ENCODE measurements at regions not wholly inside any gene's neighbourhood (a gene's known extent, or its start where the extent isn't known, plus 50 kb on each side); places are given as distances from the start of the nearest gene placed in this dataset.
"Not testable (repeated sequence)": the region's sequence is repeated elsewhere in the genome, so short reads cannot be mapped to it uniquely, and the experiment has no call there.

DNA sequence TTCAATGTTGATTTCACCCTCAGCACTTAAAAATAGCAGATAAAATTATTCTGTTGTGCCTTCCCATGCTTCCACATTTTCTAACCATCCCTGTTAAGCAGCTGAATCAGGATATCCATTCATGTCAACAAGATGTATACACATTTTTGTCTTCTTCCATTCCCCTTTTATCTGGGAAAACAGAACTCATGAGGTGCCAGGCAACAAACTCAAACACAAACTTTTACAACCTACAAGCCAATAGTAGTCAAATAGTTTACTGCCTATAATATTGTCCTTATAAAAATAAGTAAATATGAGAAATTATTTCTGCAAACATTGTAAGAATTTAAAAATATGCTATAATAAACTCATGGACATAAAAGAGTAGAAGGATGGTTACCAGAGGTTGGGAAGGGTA, 1569.8 kb downstream of the REEP3 start:
- no peaks in the 10 kb centered on the region for H3K4me1 Mint-ChIP-seq
- H3K27ac Mint-ChIP-seq: no peak overlapping the region
- no peak for DNase-seq
- H3K9me3 Mint-ChIP-seq: peaks cover 2% of the 10 kb centered on the region
- no peaks in the 10 kb centered on the region for H3K36me3 Mint-ChIP-seq
- CTCF ChIA-PET: no interaction called here
- H3K27me3 Mint-ChIP-seq: no peaks in the 10 kb centered on the region
- H3K4me3 Mint-ChIP-seq: no peak overlapping the region

- CTCF ChIA-PET: no interaction called here
- Mint-ChIP-seq H3K36me3 (no peaks in the 10 kb centered on the region), H3K27ac (no peak overlapping the region), H3K9me3 (peaks cover 10% of the 10 kb centered on the region), H3K27me3 (no peaks in the 10 kb centered on the region), H3K4me3 (no peak overlapping the region), H3K4me1 (no peaks in the 10 kb centered on the region)
- DNase-seq: no peak
Observed at GRCh38 chr10:65100146-65100545, 1578.9 kb downstream of the REEP3 start.

- H3K27me3 Mint-ChIP-seq: not testable (repeated sequence)
Observed at GRCh38 chr10:65100881-65101280, 1579.7 kb downstream of the REEP3 start.

GRCh38 chr10:65110009-65110408, 1588.8 kb downstream of the REEP3 start:
- no peaks in the 10 kb centered on the region for H3K36me3 Mint-ChIP-seq
- no peak overlapping the region for H3K27ac Mint-ChIP-seq
- H3K4me3 Mint-ChIP-seq: no peak overlapping the region
- DNase-seq: no peak
- no peaks in the 10 kb centered on the region for H3K4me1 Mint-ChIP-seq
- CTCF ChIA-PET: no interaction called here
- no peaks in the 10 kb centered on the region for H3K27me3 Mint-ChIP-seq
- peaks cover 20% of the 10 kb centered on the region for H3K9me3 Mint-ChIP-seq

More at GRCh38 chr10:65100881-65101280, 1579.7 kb downstream of the REEP3 start:
- H3K36me3 Mint-ChIP-seq, H3K4me3 Mint-ChIP-seq, H3K27ac Mint-ChIP-seq, DNase-seq, CTCF ChIA-PET, H3K4me1 Mint-ChIP-seq, H3K9me3 Mint-ChIP-seq: not testable (repeated sequence)

DNA sequence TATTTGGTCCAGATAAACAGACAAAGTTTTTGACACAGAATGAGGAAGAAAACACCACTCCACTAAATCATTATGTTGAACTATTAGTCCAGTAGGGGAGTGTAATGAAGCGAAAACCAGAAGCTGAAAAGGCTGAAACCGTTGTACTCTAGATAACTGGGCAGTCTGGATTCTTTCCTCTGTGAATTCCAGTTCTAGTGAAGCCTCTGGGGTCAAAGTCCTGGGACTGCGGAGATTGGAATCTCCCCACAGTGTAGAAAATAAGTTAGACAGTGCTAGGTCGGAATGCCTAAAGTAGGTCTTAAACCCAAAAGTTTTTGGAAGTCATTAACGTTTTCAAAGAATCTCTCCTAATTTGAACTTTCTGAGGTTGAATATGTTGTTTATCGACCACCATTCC, 1589.9 kb downstream of the REEP3 start:
- H3K27me3 Mint-ChIP-seq, H3K4me3 Mint-ChIP-seq, CTCF ChIA-PET, H3K36me3 Mint-ChIP-seq, DNase-seq, H3K27ac Mint-ChIP-seq, H3K4me1 Mint-ChIP-seq: not testable (repeated sequence)
- peaks cover 20% of the 10 kb centered on the region for H3K9me3 Mint-ChIP-seq

DNA sequence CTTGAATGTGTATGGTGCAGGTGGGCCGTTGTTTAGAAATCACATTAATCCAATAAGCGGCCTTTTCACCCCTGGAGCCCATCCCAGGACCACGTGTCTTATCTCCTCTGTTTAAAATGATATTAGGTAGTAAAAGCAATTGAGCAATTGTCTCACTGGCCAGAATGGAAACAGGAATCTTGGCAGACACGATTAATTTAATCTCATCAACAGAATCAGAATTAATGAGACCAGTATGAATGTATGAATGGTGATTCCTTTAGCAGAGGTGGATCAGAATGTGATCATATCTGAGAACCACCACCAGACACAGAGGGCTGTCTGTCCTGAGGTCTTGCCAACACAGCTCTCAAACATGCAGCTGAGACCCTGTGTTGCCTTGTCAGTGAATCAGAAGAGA, 1591.4 kb downstream of the REEP3 start:
- no peaks in the 10 kb centered on the region for H3K36me3 Mint-ChIP-seq
- no peaks in the 10 kb centered on the region for H3K27me3 Mint-ChIP-seq
- H3K9me3 Mint-ChIP-seq: peaks cover 17% of the 10 kb centered on the region
- CTCF ChIA-PET: no interaction called here
- H3K27ac Mint-ChIP-seq: no peak overlapping the region
- H3K4me3 Mint-ChIP-seq: no peak overlapping the region
- DNase-seq: no peak
- H3K4me1 Mint-ChIP-seq: no peaks in the 10 kb centered on the region

DNA sequence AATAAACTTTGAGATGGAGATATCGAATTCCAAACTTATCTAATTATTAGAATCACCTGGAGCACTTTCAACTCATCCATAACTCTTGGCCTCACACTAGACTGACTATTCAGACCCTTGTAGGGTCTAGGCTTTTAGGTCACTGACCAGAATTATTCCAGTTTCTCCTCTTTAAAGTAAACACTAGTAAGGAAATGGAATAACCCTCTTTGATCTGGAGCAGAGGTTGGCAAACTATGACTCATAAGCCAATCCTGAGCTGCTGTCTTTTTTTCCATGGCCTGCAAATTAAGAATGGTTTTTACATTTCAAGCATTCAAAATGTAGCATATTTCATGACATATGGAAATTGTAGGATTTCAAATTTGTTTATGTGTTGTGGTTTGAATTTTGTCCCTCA, 1601.9 kb downstream of the REEP3 start:
- H3K4me3 Mint-ChIP-seq: no peak overlapping the region
- no peaks in the 10 kb centered on the region for H3K27me3 Mint-ChIP-seq
- H3K27ac Mint-ChIP-seq: no peak overlapping the region
- no peaks in the 10 kb centered on the region for H3K4me1 Mint-ChIP-seq
- no peak for DNase-seq
- H3K9me3 Mint-ChIP-seq: peaks cover 9% of the 10 kb centered on the region
- H3K36me3 Mint-ChIP-seq: no peaks in the 10 kb centered on the region
- CTCF ChIA-PET: no interaction called here

GRCh38 chr10:65125212-65125611, 1604.0 kb downstream of the REEP3 start:
- no peak for DNase-seq
- Mint-ChIP-seq H3K27me3 (no peaks in the 10 kb centered on the region), H3K4me3 (no peak overlapping the region), H3K4me1 (no peaks in the 10 kb centered on the region), H3K36me3 (no peaks in the 10 kb centered on the region), H3K27ac (no peak overlapping the region), H3K9me3 (peaks cover 6% of the 10 kb centered on the region)
- CTCF ChIA-PET: no interaction called here

DNA sequence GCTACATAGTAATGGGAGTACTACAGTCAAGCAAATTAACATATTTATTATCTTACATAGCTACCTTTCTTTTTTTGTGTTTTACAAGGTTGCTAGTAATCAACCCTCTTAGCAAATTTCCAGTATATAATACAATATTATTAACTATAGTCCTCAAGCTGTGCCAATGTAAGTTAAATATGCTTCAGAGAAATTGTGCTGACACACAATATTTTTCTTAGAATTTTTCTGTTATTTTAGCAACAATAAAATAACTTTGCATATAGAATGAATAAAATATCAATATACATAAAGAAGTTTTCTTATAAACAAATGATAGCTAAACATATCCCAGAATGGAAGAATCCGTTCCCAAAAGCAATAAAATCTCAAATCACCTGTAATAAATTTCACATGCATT, 1605.1 kb downstream of the REEP3 start:
- Mint-ChIP-seq H3K27ac (no peak overlapping the region), H3K27me3 (no peaks in the 10 kb centered on the region), H3K4me3 (no peak overlapping the region), H3K9me3 (peaks cover 4% of the 10 kb centered on the region), H3K36me3 (no peaks in the 10 kb centered on the region), H3K4me1 (no peaks in the 10 kb centered on the region)
- CTCF ChIA-PET: no interaction called here
- DNase-seq: no peak

DNA sequence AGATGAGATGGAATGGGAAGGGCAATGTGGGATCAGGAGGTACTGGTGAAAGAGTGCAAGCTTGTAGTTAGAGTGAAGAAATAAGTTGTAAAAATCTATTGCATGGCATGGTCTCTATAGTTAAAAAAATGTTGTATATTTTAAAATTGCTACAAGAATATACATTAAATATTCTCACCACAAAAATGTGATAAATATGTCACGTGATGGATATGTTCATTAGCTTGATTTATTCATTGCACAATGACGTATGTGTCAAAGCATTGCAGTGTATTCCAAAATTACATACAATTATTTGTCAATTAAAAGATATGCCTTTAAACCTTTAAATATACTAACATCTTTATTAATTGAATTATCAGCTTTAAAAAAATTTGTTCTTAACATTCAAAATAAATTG, 1607.1 kb downstream of the REEP3 start:
- no peak for DNase-seq
- no peaks in the 10 kb centered on the region for H3K27me3 Mint-ChIP-seq
- no peaks in the 10 kb centered on the region for H3K36me3 Mint-ChIP-seq
- CTCF ChIA-PET: no interaction called here
- H3K9me3 Mint-ChIP-seq: no peaks in the 10 kb centered on the region
- no peak overlapping the region for H3K27ac Mint-ChIP-seq
- no peaks in the 10 kb centered on the region for H3K4me1 Mint-ChIP-seq
- H3K4me3 Mint-ChIP-seq: no peak overlapping the region

GRCh38 chr10:65130162-65130758, 1609.1 kb downstream of the REEP3 start:
- CTCF ChIA-PET: no interaction called here
- Mint-ChIP-seq H3K9me3 (no peaks in the 10 kb centered on the region), H3K27me3 (no peaks in the 10 kb centered on the region), H3K36me3 (no peaks in the 10 kb centered on the region), H3K27ac (no peak overlapping the region), H3K4me1 (no peaks in the 10 kb centered on the region), H3K4me3 (no peak overlapping the region)
- no peak for DNase-seq

- Mint-ChIP-seq H3K4me3 (no peak overlapping the region), H3K9me3 (peaks cover 1% of the 10 kb centered on the region), H3K36me3 (no peaks in the 10 kb centered on the region), H3K27me3 (no peaks in the 10 kb centered on the region), H3K27ac (no peak overlapping the region), H3K4me1 (no peaks in the 10 kb centered on the region)
- DNase-seq: no peak
- CTCF ChIA-PET: no interaction called here
Observed at GRCh38 chr10:65133652-65134051, 1612.5 kb downstream of the REEP3 start.

DNA sequence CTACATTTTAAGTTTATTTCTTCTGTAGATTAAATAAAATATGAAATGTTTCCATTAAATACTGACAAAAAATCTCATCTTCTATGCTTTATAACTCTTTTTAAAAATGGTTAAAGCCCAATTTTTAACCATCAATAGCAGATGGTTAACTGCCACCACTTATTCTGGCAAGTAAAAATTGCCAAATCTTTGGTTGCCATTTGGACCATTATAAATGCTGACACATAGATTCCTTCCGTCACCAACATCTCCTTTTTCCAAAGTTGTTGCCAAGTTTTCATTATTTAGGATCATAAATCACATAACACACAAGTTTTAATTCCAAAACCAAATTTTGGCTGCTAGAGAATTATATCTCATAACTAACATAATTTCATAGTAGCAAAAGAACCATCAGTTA, 1614.3 kb downstream of the REEP3 start:
- H3K4me3 Mint-ChIP-seq: no peak overlapping the region
- H3K27me3 Mint-ChIP-seq: no peaks in the 10 kb centered on the region
- H3K9me3 Mint-ChIP-seq: peaks cover 1% of the 10 kb centered on the region
- no peaks in the 10 kb centered on the region for H3K36me3 Mint-ChIP-seq
- H3K4me1 Mint-ChIP-seq: no peaks in the 10 kb centered on the region
- no peak for DNase-seq
- no peak overlapping the region for H3K27ac Mint-ChIP-seq
- CTCF ChIA-PET: no interaction called here

GRCh38 chr10:65142641-65143435, 1621.6 kb downstream of the REEP3 start:
- no peak for DNase-seq
- H3K27ac Mint-ChIP-seq: no peak overlapping the region
- H3K4me3 Mint-ChIP-seq: no peak overlapping the region
- no peaks in the 10 kb centered on the region for H3K4me1 Mint-ChIP-seq
- H3K27me3 Mint-ChIP-seq: no peaks in the 10 kb centered on the region
- H3K9me3 Mint-ChIP-seq: peaks cover 2% of the 10 kb centered on the region
- no peaks in the 10 kb centered on the region for H3K36me3 Mint-ChIP-seq
- CTCF ChIA-PET: no interaction called here

- no peak for DNase-seq
- Mint-ChIP-seq H3K4me3 (no peak overlapping the region), H3K9me3 (peaks cover 2% of the 10 kb centered on the region), H3K36me3 (no peaks in the 10 kb centered on the region), H3K27ac (no peak overlapping the region), H3K27me3 (no peaks in the 10 kb centered on the region), H3K4me1 (no peaks in the 10 kb centered on the region)
- CTCF ChIA-PET: no interaction called here
Observed at GRCh38 chr10:65143723-65144122, 1622.5 kb downstream of the REEP3 start.

All from activated naive CD4-positive, alpha-beta T cell treated with anti-CD3 and anti-CD28 coated beads, Interleukin-2, amount 10 ng/mL, durations not matched to agents 7 days and 5 days (primary cell).